ENCODE measurements at regions not wholly inside any gene's neighbourhood (a gene's known extent, or its start where the extent isn't known, plus 50 kb on each side); places are given as distances from the start of the nearest gene placed in this dataset.
A peak's percentile ranks its signal among the peaks of the same experiment; 100 is the strongest.

- TF ChIP-seq CTCF (IDR thresholded peaks at IDR 0.05; ENCODE audit: low read depth, low read length, missing control alignments): no peak
- no peak for DNase-seq (ENCODE audit: extremely low read depth, low read depth)
- H3K4me3 ChIP-seq (replicated peaks; ENCODE audit: low read depth, low read length): no peak overlapping the region
Observed at GRCh38 chr11:87423161-87423560, 385.4 kb downstream of the TMEM135 start.

DNA sequence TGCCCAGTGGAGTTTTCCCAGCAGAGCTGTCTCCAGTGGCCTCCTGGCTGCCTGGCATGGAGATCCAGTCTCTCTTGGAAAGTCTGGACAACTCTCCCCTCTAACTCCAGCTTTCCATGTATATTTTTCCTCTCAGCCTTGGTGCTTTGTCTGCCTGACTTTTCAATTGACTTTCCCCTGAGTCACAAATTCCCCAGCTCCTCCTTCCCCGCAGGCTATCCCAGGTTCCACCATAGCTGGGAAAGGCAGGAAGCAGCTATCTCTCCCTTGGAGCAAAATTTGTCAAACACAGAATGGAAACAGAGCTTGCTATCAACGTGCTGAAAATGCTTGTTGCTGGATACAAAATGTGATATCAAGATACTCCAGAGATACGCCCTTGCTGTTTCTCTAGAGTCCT is 384.8 kb downstream of the TMEM135 start:
- TF ChIP-seq CTCF (IDR thresholded peaks at IDR 0.05; ENCODE audit: low read depth, low read length, missing control alignments): no peak
- H3K4me3 ChIP-seq (replicated peaks; ENCODE audit: low read depth, low read length): no peak overlapping the region
- DNase-seq (ENCODE audit: extremely low read depth, low read depth): no peak

GRCh38 chr11:87421422-87421821 is 383.7 kb downstream of the TMEM135 start:
- H3K4me3 ChIP-seq (replicated peaks; ENCODE audit: low read depth, low read length): no peak overlapping the region
- DNase-seq (ENCODE audit: extremely low read depth, low read depth): peak; percentile 84
- TF ChIP-seq CTCF (IDR thresholded peaks at IDR 0.05; ENCODE audit: low read depth, low read length, missing control alignments): peak; percentile 75

DNA sequence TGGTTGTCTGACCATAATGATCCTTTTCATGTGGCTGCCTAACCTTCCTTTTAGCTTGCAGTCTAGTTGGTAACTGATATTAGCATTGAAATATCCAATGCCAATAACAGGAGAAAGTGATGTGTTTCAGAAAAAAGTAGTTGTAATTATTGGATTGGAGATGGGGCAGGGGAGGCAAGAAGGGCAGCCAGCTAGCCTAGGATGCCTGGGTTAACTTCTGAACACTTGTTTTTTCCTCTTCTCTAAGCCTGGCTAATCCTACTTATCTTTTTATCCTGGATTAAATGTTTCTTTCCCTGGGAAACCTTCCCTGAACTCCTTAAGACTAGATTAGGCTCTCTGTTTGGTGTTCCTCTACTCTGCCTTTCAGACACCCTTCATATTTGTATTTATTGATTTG is 380.2 kb downstream of the TMEM135 start:
- TF ChIP-seq CTCF (IDR thresholded peaks at IDR 0.05; ENCODE audit: low read depth, low read length, missing control alignments): no peak
- no peak overlapping the region for H3K4me3 ChIP-seq (replicated peaks; ENCODE audit: low read depth, low read length)
- DNase-seq (ENCODE audit: extremely low read depth, low read depth): no peak

- TF ChIP-seq CTCF (IDR thresholded peaks at IDR 0.05; ENCODE audit: low read depth, low read length, missing control alignments): no peak
- no peak for DNase-seq (ENCODE audit: extremely low read depth, low read depth)
- no peak overlapping the region for H3K4me3 ChIP-seq (replicated peaks; ENCODE audit: low read depth, low read length)
Observed at GRCh38 chr11:87405843-87406242, 368.1 kb downstream of the TMEM135 start.

DNA sequence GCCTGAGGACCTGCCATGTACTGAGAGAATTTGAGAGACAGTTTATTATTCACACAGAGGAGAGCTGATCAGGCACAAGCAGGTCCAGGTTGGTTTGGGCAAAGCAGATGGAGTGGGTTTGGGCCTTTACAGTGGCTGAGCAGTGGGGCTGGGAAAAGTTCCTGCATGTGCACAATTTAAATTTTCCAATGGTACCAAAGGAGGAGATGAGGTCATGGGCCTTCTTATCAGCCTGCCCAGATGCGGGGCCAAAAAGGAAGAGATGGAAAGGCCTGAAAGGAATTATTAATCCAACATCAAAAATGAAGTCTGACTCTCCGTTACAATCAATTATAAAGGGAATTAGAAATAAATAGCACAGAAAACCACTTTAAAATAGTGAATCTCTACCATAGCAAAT is 367.6 kb downstream of the TMEM135 start:
- no peak for DNase-seq (ENCODE audit: extremely low read depth, low read depth)
- no peak for TF ChIP-seq CTCF (IDR thresholded peaks at IDR 0.05; ENCODE audit: low read depth, low read length, missing control alignments)
- H3K4me3 ChIP-seq (replicated peaks; ENCODE audit: low read depth, low read length): no peak overlapping the region

DNA sequence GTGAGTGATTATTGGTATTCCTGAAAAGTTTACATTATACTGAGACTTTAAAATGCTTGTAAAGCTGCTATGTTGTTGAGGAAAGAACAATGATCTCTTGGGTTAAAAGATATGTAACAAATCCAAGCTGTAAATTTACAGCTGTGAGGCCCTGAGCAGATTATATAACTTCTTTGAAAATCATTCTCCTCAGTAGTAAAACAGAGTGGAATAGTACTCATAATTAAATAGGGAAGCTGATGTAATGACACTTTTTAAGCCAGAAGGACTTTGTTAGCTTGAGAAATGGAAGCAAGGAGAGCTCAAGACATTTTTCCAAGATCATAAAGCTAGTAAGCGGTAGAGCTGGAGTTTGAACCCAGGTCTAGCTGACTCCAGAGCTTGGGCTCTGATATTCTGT is 363.9 kb downstream of the TMEM135 start:
- no peak for TF ChIP-seq CTCF (IDR thresholded peaks at IDR 0.05; ENCODE audit: low read depth, low read length, missing control alignments)
- no peak for DNase-seq (ENCODE audit: extremely low read depth, low read depth)

More for the DNA sequence above, 363.9 kb downstream of the TMEM135 start:
- no peak overlapping the region for H3K4me3 ChIP-seq (replicated peaks; ENCODE audit: low read depth, low read length)
